Body of pancreas (tissue), 4 donors: ENCODE measurements at regions not wholly inside any gene's neighbourhood (a gene's known extent, or its start where the extent isn't known, plus 50 kb on each side); places are given as distances from the start of the nearest gene placed in this dataset.

Experiments
- ATAC-seq: fragments of 150-250 bp; one replicate; pipeline ENCODE4 v1.9.1; 2016
- DNase-seq, 4 donors: peaks; one replicate each; pipeline ENCODE4 v3.0.0-alpha.2; 2019
- H3K27ac ChIP-seq, 4 donors: fragments of 200-600 bp; sonication (generic); 1 replicate in 3 of 4; 2 replicates in 1 of 4; pipeline versions ENCODE4 v1.5.1 to v1.6.1; 2016 to 2019; ENCODE audit warnings: mild to moderate bottlenecking in 1 of 4, mixed read lengths in 1 of 4, moderate library complexity in 1 of 4
- H3K27me3 ChIP-seq, 2 donors: fragments of 200-600 bp; sonication (generic); one replicate each; pipeline ENCODE4 v1.6.0; 2016; ENCODE audit warnings: mild to moderate bottlenecking in 1 of 2
- H3K36me3 ChIP-seq, 2 donors: fragments of 200-600 bp; sonication (generic); replicated peaks in 1 of 2; 2 replicates each; pipeline ENCODE4 v1.5.1; 2016; ENCODE audit warnings: low read depth in 2 of 2; ENCODE audit not compliant: insufficient read depth in 1 of 2
- H3K4me1 ChIP-seq: fragments of 200-600 bp; sonication (generic); one replicate; pipeline ENCODE4 v1.6.0; 2016
- H3K4me3 ChIP-seq, 2 donors: fragments of 200-600 bp; sonication (generic); 1 replicate in 1 of 2; 2 replicates in 1 of 2; pipeline ENCODE4 v1.5.1; 2016 to 2019
- H3K9me3 ChIP-seq, 3 donors: fragments of 200-600 bp; sonication (generic); 1 replicate in 2 of 3; 2 replicates in 1 of 3; pipeline ENCODE4 v1.5.1; 2016
- CTCF ChIP-seq, 7 experiments: fragments of 450-650 bp in 4 of 7; fragments of 200-600 bp in 3 of 7; sonication (generic) in 3 of 7; IDR thresholded peaks; one replicate each; pipeline ENCODE4 v1.5.1; 2016 to 2019; ENCODE audit warnings: antibody characterized with exemption in 7 of 7
- POLR2A ChIP-seq, 3 donors: fragments of 450-650 bp; IDR thresholded peaks; one replicate each; pipeline ENCODE4 v1.6.1; 2016; ENCODE audit warnings: antibody characterized with exemption in 3 of 3, mild to moderate bottlenecking in 2 of 3
- WGBS, 2 donors: methylation state at CpG; one replicate each; pipeline ENCODE4 v1.1.5; 2017; 5-methylcytosine and 5-hydroxymethylcytosine counted together
- intact Hi-C: fragments of 100-400 bp; cut with DNase I; formaldehyde crosslinking; loops from one replicate; pipeline ENCODE4 v1.15.1; 2023

GRCh38 chr7:19853261-19853832, 79.9 kb upstream of the TMEM196 start:
- H3K36me3 ChIP-seq: no peaks in the 10 kb centered on the region
- no peak for ATAC-seq
- no peak for DNase-seq
- TF ChIP-seq POLR2A (IDR thresholded peaks at IDR 0.05): no peak
- no peak for TF ChIP-seq CTCF (IDR thresholded peaks at IDR 0.05)
- no peaks in the 10 kb centered on the region for H3K4me1 ChIP-seq
- no peaks in the 10 kb centered on the region for H3K9me3 ChIP-seq
- 77 to 83% methylated on average over 5 of the region's 5 CpGs for WGBS, 2 donors
- H3K4me3 ChIP-seq: no peak overlapping the region
- no peaks in the 10 kb centered on the region for H3K27me3 ChIP-seq
- intact Hi-C loops: no loop called here
- H3K27ac ChIP-seq: no peak overlapping the region

DNA sequence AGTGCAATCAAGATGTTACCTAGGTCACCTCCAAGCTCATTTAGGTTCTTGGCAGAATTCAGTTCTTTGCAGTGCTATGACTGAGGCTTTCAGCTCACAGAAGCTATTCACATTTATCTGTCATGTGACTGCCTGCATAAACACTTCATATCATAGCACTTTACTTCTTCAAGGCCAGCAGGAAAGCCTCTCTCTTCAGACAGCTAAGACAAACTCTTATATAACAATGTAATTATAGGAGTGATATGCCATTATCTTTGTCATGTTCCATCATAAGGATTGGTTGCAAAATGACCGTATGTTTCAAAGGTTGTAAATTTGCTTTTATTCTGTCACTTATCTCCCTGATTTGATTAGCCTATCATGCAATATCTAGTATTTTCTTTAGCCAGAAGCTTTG, 78.8 kb upstream of the TMEM196 start:
- DNase-seq (no peak), ATAC-seq (no peak)
- 27 to 36% methylated on average over 1 of the region's 1 CpG for WGBS, 2 donors
- intact Hi-C loops: no loop called here
- H3K36me3 ChIP-seq: no peaks in the 10 kb centered on the region
- no peaks in the 10 kb centered on the region for H3K9me3 ChIP-seq
- TF ChIP-seq CTCF (IDR thresholded peaks at IDR 0.05) (no peak), POLR2A (IDR thresholded peaks at IDR 0.05) (no peak)
- H3K4me3 ChIP-seq: no peak overlapping the region
- no peaks in the 10 kb centered on the region for H3K27me3 ChIP-seq
- H3K27ac ChIP-seq: no peak overlapping the region
- H3K4me1 ChIP-seq: no peaks in the 10 kb centered on the region

GRCh38 chr7:19851504-19851903, 78.1 kb upstream of the TMEM196 start:
- TF ChIP-seq POLR2A (IDR thresholded peaks at IDR 0.05): no peak
- TF ChIP-seq CTCF (IDR thresholded peaks at IDR 0.05): no peak
- intact Hi-C loops: no loop called here
- ATAC-seq (no peak), DNase-seq (no peak)
- Histone ChIP-seq H3K9me3 (no peaks in the 10 kb centered on the region), H3K36me3 (no peaks in the 10 kb centered on the region), H3K4me1 (no peaks in the 10 kb centered on the region), H3K27ac (no peak overlapping the region), H3K4me3 (no peak overlapping the region), H3K27me3 (no peaks in the 10 kb centered on the region)
- WGBS, 2 donors: 76 to 85% methylated on average over 3 of the region's 3 CpGs

DNA sequence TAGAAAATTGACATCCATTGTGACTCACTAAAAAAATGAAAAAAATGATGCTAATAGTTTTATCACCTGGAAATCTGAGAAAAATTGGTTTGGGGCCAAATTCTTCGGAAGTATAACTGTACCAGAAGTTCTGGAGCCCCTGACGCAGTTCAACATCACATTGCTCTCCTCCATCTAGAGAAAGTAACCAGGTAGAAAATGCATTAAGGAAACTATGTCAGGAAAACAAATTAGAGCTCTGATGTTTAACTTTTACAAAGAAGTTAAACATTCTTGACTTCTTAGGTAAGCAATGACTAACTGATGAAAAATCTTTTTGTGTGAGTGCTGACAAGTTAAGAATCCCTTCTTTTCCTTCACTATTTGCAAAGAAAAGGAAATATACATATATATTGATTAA, 61.1 kb upstream of the TMEM196 start:
- ATAC-seq (no peak), DNase-seq (no peak)
- intact Hi-C loops: no loop called here
- H3K9me3 ChIP-seq: no peaks in the 10 kb centered on the region
- WGBS, 2 donors: 32 to 36% methylated on average over 2 of the region's 2 CpGs
- H3K4me3 ChIP-seq: no peak overlapping the region
- H3K36me3 ChIP-seq: no peaks in the 10 kb centered on the region
- H3K27ac ChIP-seq: no peak overlapping the region
- no peak for TF ChIP-seq CTCF (IDR thresholded peaks at IDR 0.05)
- no peak for TF ChIP-seq POLR2A (IDR thresholded peaks at IDR 0.05)
- H3K27me3 ChIP-seq: no peaks in the 10 kb centered on the region
- H3K4me1 ChIP-seq: no peaks in the 10 kb centered on the region

GRCh38 chr7:19830604-19831003, 57.2 kb upstream of the TMEM196 start:
- TF ChIP-seq POLR2A (IDR thresholded peaks at IDR 0.05) (no peak), CTCF (IDR thresholded peaks at IDR 0.05) (no peak)
- Histone ChIP-seq H3K4me3 (no peak overlapping the region), H3K9me3 (no peaks in the 10 kb centered on the region), H3K36me3 (no peaks in the 10 kb centered on the region), H3K27me3 (no peaks in the 10 kb centered on the region), H3K27ac (no peak overlapping the region), H3K4me1 (no peaks in the 10 kb centered on the region)
- ATAC-seq: no peak
- intact Hi-C loops: no loop called here
- 67 to 68% methylated on average over 2 of the region's 2 CpGs for WGBS, 2 donors
- DNase-seq: no peak
